ENCODE measurements at regions not wholly inside any gene's neighbourhood (a gene's known extent, or its start where the extent isn't known, plus 50 kb on each side); places are given as distances from the start of the nearest gene placed in this dataset.
"Not testable (repeated sequence)": the region's sequence is repeated elsewhere in the genome, so short reads cannot be mapped to it uniquely, and the experiment has no call there.

- no peak overlapping the region for H2AFZ ChIP-seq (ENCODE audit: control insufficient read depth, low read length)
- H3K4me3 ChIP-seq (ENCODE audit: control insufficient read depth in 2 of 3, extremely low read depth in 1 of 3, insufficient read depth in 2 of 3, low read depth in 1 of 3, low read length in 3 of 3), result no peak overlapping the region
- DNase-seq (ENCODE audit: low read depth, low spot score), result peak; percentile 44
- no peaks in the 10 kb centered on the region for H3K9me3 ChIP-seq (ENCODE audit: control insufficient read depth, low read depth, low read length)
- H4K20me1 ChIP-seq (ENCODE audit: control insufficient read depth, extremely low read depth, insufficient read depth, low read length), result no peaks in the 10 kb centered on the region
- TF ChIP-seq EZH2 (IDR thresholded peaks at IDR 0.05; ENCODE audit: low read length), result no peak
- no peak for TF ChIP-seq CTCF (optimal IDR thresholded peaks at IDR 0.05 in 1 of 3, IDR thresholded peaks at IDR 0.05 in 1 of 3, conservative IDR thresholded peaks at IDR 0.05 in 1 of 3; ENCODE audit: extremely low read depth in 1 of 3, insufficient read depth in 2 of 3, low read length in 3 of 3)
- H3K9me1 ChIP-seq (ENCODE audit: control insufficient read depth, extremely low read depth, insufficient read depth, low read length), result no peaks in the 10 kb centered on the region
- no peaks in the 10 kb centered on the region for H3K36me3 ChIP-seq (ENCODE audit: control insufficient read depth in 2 of 2, extremely low read depth in 1 of 2, insufficient read depth in 2 of 2, low read length in 2 of 2)
- FAIRE-seq, result no peak
- no peak overlapping the region for H3K27ac ChIP-seq (ENCODE audit: control insufficient read depth, insufficient read depth, low read length)
- no peaks in the 10 kb centered on the region for H3K27me3 ChIP-seq (ENCODE audit: control insufficient read depth, extremely low read depth, insufficient read depth, low read length)
- dilution Hi-C loops (cut with MboI; ENCODE audit: extremely low pct_ligation_motif_present, low sequenced_read_pairs), result no loop called here
- H3K4me2 ChIP-seq (ENCODE audit: control insufficient read depth, extremely low read depth, insufficient read depth, low read depth, low read length), result peak overlapping the region; percentile 1
- H3K9ac ChIP-seq (ENCODE audit: control insufficient read depth, extremely low read depth, insufficient read depth, low read length), result no peak overlapping the region
- H3K4me1 ChIP-seq (ENCODE audit: control insufficient read depth, extremely low read depth, insufficient read depth, low read length), result peaks cover 9% of the 10 kb centered on the region
- no peaks in the 10 kb centered on the region for H3K79me2 ChIP-seq (ENCODE audit: control insufficient read depth, insufficient read depth, low read length)
These were observed 141.6 kb downstream of the SLC25A46 start for GRCh38 chr5:110880413-110880812.

- H3K4me2 ChIP-seq (ENCODE audit: control insufficient read depth, extremely low read depth, insufficient read depth, low read depth, low read length), result no peak overlapping the region
- H3K79me2 ChIP-seq (ENCODE audit: control insufficient read depth, insufficient read depth, low read length), result no peaks in the 10 kb centered on the region
- no peak overlapping the region for H3K9ac ChIP-seq (ENCODE audit: control insufficient read depth, extremely low read depth, insufficient read depth, low read length)
- peaks cover 9% of the 10 kb centered on the region for H3K4me1 ChIP-seq (ENCODE audit: control insufficient read depth, extremely low read depth, insufficient read depth, low read length)
- no peaks in the 10 kb centered on the region for H3K27me3 ChIP-seq (ENCODE audit: control insufficient read depth, extremely low read depth, insufficient read depth, low read length)
- H3K36me3 ChIP-seq (ENCODE audit: control insufficient read depth in 2 of 2, extremely low read depth in 1 of 2, insufficient read depth in 2 of 2, low read length in 2 of 2), result no peaks in the 10 kb centered on the region
- H2AFZ ChIP-seq (ENCODE audit: control insufficient read depth, low read length), result no peak overlapping the region
- no peaks in the 10 kb centered on the region for H3K9me3 ChIP-seq (ENCODE audit: control insufficient read depth, low read depth, low read length)
- H3K27ac ChIP-seq (ENCODE audit: control insufficient read depth, insufficient read depth, low read length), result no peak overlapping the region
- no peak for FAIRE-seq
- no peak overlapping the region for H3K4me3 ChIP-seq (ENCODE audit: control insufficient read depth in 2 of 3, extremely low read depth in 1 of 3, insufficient read depth in 2 of 3, low read depth in 1 of 3, low read length in 3 of 3)
- no peak for TF ChIP-seq EZH2 (IDR thresholded peaks at IDR 0.05; ENCODE audit: low read length)
- no peak for TF ChIP-seq CTCF (optimal IDR thresholded peaks at IDR 0.05 in 1 of 3, IDR thresholded peaks at IDR 0.05 in 1 of 3, conservative IDR thresholded peaks at IDR 0.05 in 1 of 3; ENCODE audit: extremely low read depth in 1 of 3, insufficient read depth in 2 of 3, low read length in 3 of 3)
- no peaks in the 10 kb centered on the region for H4K20me1 ChIP-seq (ENCODE audit: control insufficient read depth, extremely low read depth, insufficient read depth, low read length)
- dilution Hi-C loops (cut with MboI; ENCODE audit: extremely low pct_ligation_motif_present, low sequenced_read_pairs), result no loop called here
- no peaks in the 10 kb centered on the region for H3K9me1 ChIP-seq (ENCODE audit: control insufficient read depth, extremely low read depth, insufficient read depth, low read length)
- no peak for DNase-seq (ENCODE audit: low read depth, low spot score)
These were observed 145.2 kb downstream of the SLC25A46 start for GRCh38 chr5:110884005-110884404.

GRCh38 chr5:110887170-110887569 is 148.4 kb downstream of the SLC25A46 start:
- FAIRE-seq; H3K9me1 ChIP-seq (ENCODE audit: control insufficient read depth, extremely low read depth, insufficient read depth, low read length); H3K36me3 ChIP-seq (ENCODE audit: control insufficient read depth in 2 of 2, extremely low read depth in 1 of 2, insufficient read depth in 2 of 2, low read length in 2 of 2); H3K4me1 ChIP-seq (ENCODE audit: control insufficient read depth, extremely low read depth, insufficient read depth, low read length); H2AFZ ChIP-seq (ENCODE audit: control insufficient read depth, low read length); H3K27ac ChIP-seq (ENCODE audit: control insufficient read depth, insufficient read depth, low read length); H3K9ac ChIP-seq (ENCODE audit: control insufficient read depth, extremely low read depth, insufficient read depth, low read length); DNase-seq (ENCODE audit: low read depth, low spot score); H3K4me3 ChIP-seq (ENCODE audit: control insufficient read depth in 2 of 3, extremely low read depth in 1 of 3, insufficient read depth in 2 of 3, low read depth in 1 of 3, low read length in 3 of 3); H3K9me3 ChIP-seq (ENCODE audit: control insufficient read depth, low read depth, low read length); H4K20me1 ChIP-seq (ENCODE audit: control insufficient read depth, extremely low read depth, insufficient read depth, low read length); dilution Hi-C loops (cut with MboI; ENCODE audit: extremely low pct_ligation_motif_present, low sequenced_read_pairs); H3K4me2 ChIP-seq (ENCODE audit: control insufficient read depth, extremely low read depth, insufficient read depth, low read depth, low read length); H3K27me3 ChIP-seq (ENCODE audit: control insufficient read depth, extremely low read depth, insufficient read depth, low read length); H3K79me2 ChIP-seq (ENCODE audit: control insufficient read depth, insufficient read depth, low read length): not testable (repeated sequence)

DNA sequence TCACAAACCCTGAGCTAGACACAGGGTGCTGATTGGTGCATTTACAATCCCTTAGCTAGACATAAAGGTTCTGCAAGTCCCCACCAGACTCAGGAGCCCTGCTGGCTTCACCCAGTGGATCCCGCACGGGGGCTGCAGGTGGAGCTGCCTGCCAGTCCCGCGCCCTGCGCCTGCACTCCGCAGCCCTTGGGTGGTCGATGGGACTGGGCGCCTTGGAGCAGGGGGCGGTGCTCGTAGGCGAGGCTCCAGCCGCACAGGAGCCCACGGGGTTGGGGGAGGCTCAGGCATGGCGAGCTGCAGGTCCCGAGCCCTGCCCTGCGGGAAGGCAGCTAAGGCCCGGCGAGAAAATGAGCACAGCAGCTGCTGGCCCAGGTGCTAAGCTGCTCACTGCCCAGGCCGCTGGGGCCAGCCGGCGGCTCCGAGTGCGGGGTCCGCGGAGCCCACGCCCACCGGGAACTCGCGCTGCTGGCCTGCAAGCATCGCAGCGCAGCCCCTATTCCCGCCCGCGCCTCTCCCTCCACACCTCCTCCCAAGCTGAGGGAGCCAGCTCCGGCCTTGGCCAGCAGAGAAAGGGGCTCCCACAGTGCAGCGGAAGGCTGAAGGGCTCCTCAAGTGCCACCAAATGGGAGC is 155.2 kb downstream of the SLC25A46 start:
- not testable (repeated sequence) for FAIRE-seq

More for the DNA sequence above, 155.2 kb downstream of the SLC25A46 start:
- H3K9me1 ChIP-seq (ENCODE audit: control insufficient read depth, extremely low read depth, insufficient read depth, low read length); H2AFZ ChIP-seq (ENCODE audit: control insufficient read depth, low read length); H3K27me3 ChIP-seq (ENCODE audit: control insufficient read depth, extremely low read depth, insufficient read depth, low read length); H3K36me3 ChIP-seq (ENCODE audit: control insufficient read depth in 2 of 2, extremely low read depth in 1 of 2, insufficient read depth in 2 of 2, low read length in 2 of 2); H3K27ac ChIP-seq (ENCODE audit: control insufficient read depth, insufficient read depth, low read length); H3K4me2 ChIP-seq (ENCODE audit: control insufficient read depth, extremely low read depth, insufficient read depth, low read depth, low read length); H3K9ac ChIP-seq (ENCODE audit: control insufficient read depth, extremely low read depth, insufficient read depth, low read length); H3K9me3 ChIP-seq (ENCODE audit: control insufficient read depth, low read depth, low read length); H3K4me3 ChIP-seq (ENCODE audit: control insufficient read depth in 2 of 3, extremely low read depth in 1 of 3, insufficient read depth in 2 of 3, low read depth in 1 of 3, low read length in 3 of 3); DNase-seq (ENCODE audit: low read depth, low spot score); H3K4me1 ChIP-seq (ENCODE audit: control insufficient read depth, extremely low read depth, insufficient read depth, low read length); H4K20me1 ChIP-seq (ENCODE audit: control insufficient read depth, extremely low read depth, insufficient read depth, low read length); dilution Hi-C loops (cut with MboI; ENCODE audit: extremely low pct_ligation_motif_present, low sequenced_read_pairs); H3K79me2 ChIP-seq (ENCODE audit: control insufficient read depth, insufficient read depth, low read length): not testable (repeated sequence)
